ENCODE measurements at regions not wholly inside any gene's neighbourhood (a gene's known extent, or its start where the extent isn't known, plus 50 kb on each side); places are given as distances from the start of the nearest gene placed in this dataset.

DNA sequence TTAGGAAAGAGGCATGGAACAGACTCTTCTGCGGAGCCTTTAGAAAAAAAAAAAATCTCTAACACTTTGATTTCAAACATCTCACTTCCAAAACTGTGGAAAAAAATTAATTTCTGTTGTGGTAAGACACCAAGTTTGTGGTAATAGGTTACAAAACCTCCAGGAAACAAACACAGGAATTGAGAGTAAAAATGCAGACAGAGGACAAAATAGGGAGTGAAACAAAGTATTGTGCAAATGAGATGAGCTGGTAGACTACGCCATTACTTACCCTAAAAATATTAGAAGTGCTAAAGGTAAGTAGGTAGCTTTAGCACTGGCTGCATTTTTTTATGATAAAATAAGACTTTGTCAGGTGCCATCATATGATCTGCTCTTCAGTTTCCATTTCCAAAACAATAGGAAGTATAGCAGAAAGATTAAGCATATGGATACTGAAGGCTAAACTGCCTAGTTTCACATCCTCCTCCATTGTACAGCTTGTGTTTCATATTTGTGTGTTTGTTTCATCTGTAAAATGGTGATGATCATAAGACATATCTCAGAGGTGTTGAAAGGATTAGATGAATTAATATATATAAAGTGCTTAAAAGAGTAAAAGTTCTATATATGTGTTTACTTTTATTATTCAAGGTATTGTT, 309.2 kb downstream of the NR4A2 start (continued):
- TF ChIP-seq RAD21 (IDR thresholded peaks at IDR 0.05 in 1 of 2, conservative IDR thresholded peaks at IDR 0.05 in 1 of 2; ENCODE audit: low read depth in 2 of 2, low read length in 2 of 2): no peak
- no peak for TF ChIP-seq SUZ12 (IDR thresholded peaks at IDR 0.05; ENCODE audit: low read length)
- TF ChIP-seq PHF8 (conservative IDR thresholded peaks at IDR 0.05; ENCODE audit: low read depth, low read length): no peak

Data from H1 (cell line).